HG03432 (cell line): ENCODE measurements at regions not wholly inside any gene's neighbourhood (a gene's known extent, or its start where the extent isn't known, plus 50 kb on each side); places are given as distances from the start of the nearest gene placed in this dataset.
"Not testable (repeated sequence)": the region's sequence is repeated elsewhere in the genome, so short reads cannot be mapped to it uniquely, and the experiment has no call there.

ENCODE experiments used
- ATAC-seq: cut with Tn5 transposase; IDR thresholded peaks from one replicate; pipeline ENCODE4 v1.9.1; 2021; ENCODE audit warnings: mild to moderate bottlenecking, moderate library complexity; ENCODE audit not compliant: unreplicated experiment

DNA sequence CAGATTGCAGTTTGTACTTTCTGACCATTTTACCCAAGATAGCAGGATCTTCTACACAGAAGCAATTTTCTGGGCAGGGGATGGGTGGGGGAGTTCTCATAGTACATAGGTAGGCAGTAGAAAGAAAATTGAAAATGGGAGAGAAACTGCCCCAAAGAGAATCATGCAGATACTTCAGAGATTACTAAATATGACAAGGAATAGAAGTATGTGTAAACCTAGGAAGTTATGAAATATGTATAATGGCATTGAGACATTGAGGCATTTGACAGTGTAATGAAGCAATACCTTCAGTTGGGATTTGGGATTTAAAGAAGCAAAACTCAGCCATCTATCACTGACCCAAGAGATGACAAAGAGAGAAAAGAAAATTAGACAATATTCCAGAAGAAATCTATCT, 233.0 kb downstream of the PTN start:
- ATAC-seq: no peak

DNA sequence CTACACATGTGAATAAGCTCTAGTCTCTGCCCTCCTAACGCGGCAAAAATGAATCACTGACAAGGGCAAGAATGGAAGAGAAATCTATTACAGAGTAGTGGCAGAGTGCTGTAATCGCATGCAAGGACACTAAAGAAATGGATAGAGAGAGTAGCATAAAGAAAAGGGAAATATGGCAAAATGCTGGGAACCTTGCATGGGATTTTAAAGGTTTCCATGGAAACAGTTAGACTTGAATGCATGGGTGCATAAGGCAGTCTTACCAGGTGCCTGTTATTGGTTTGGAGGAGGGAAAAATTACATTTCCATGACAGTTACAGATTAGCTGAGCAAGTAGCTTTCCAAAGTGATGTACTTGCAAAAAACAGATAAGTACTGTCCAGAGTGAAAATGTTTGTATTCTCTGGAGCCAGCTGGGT, 233.4 kb downstream of the PTN start:
- ATAC-seq: no peak

GRCh38 chr7:137107802-137108201, 235.7 kb downstream of the PTN start:
- ATAC-seq: not testable (repeated sequence)

- ATAC-seq: not testable (repeated sequence)
Observed at GRCh38 chr7:137103526-137103925, 235.1 kb downstream of the CHRM2 start.

DNA sequence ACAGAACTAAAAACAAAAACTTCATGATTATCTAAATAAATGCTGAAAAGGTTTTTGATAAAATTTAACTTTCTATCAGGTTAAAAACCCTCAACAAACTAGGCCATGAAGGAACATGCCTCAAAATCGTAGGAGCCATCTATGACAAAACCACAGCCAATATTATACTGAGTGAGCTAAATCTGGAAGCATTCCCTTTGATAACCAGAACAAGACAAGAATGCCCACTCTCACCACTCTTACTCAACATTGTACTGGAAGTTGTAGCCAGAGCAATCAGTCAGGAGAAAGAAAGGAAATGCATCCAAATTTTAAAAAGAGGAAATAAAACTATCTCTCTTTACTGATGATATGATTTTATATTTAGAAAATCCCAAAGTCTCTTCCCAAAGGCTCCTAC, 228.7 kb downstream of the CHRM2 start:
- no peak for ATAC-seq

DNA sequence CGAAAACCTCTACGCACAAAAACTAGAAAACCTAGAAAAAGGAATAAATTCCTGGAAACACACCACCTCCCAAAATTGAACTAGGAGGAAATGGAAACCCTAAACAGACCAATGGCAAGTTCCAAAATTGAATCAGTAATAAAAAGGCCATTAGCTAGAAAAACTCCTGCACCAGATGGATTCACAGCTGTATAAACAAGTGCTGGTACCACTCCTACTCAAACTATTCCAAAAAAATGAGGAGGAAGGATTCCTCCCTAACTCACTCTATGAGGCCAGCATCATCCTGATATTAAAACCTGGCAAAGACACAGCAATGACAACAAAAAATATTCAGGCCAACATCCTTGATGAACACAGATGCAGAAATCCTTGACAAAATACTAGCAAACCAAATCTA, 228.2 kb downstream of the CHRM2 start:
- no peak for ATAC-seq

- ATAC-seq: no peak
Observed at GRCh38 chr7:137093198-137093597, 224.7 kb downstream of the CHRM2 start.

GRCh38 chr7:137091396-137091795, 222.9 kb downstream of the CHRM2 start:
- ATAC-seq: no peak

DNA sequence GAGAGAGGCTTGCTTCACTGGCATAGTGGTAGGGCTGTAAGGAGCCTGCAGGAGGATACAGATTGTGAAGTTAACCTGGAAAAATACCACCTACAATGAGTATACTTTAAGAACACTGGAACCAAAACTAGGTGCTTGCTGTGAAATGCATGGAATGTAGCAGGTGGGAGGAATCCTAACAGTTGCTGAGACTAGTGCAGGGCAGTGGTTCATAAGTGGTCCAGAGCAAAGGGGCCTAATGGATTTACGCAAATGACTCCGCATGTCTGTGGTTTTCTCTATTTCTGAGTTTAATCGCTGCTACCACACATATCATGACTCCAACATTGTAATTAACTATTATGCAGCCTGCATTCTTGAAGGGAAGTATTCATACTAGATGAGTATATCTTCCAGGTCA, 218.4 kb downstream of the CHRM2 start:
- no peak for ATAC-seq

GRCh38 chr7:137084607-137085380, 216.3 kb downstream of the CHRM2 start:
- no peak for ATAC-seq

- ATAC-seq: no peak
Observed at GRCh38 chr7:137082391-137082790, 213.9 kb downstream of the CHRM2 start.

DNA sequence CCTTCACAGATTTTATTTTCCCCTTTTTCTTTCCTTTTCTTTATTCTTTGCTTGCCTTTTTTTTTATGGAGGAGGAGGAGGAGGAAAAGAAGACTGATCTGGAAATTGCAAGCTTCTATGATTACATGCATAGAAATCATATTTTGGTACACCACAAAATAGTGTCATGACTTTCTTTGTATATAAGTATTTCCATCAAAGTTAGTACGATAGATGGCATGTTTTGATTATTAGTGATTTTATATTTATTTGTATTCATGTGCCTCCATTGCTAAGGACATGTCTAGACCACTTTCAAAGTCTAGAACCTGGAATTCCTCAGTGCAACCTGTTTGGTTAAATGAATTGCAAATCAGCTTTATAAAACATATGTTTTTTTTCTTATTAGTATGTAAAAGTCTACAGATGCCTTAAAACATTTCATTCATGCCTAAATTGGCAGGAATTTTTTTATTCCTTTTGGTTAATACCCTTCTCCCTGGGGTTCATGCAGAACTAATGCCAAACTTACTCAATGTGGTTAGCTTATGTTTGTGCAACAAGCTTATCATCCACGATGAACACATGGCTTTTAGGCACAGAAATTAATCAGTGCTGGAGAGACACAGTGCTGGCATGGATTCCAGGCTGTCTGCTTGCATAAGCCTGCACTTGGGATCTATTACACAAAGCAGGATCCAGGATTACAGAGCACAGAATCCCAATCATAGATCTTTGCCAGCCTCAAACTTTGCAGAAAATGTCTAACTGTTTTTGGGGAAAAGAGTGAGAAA, 213.1 kb downstream of the CHRM2 start:
- ATAC-seq: no peak

DNA sequence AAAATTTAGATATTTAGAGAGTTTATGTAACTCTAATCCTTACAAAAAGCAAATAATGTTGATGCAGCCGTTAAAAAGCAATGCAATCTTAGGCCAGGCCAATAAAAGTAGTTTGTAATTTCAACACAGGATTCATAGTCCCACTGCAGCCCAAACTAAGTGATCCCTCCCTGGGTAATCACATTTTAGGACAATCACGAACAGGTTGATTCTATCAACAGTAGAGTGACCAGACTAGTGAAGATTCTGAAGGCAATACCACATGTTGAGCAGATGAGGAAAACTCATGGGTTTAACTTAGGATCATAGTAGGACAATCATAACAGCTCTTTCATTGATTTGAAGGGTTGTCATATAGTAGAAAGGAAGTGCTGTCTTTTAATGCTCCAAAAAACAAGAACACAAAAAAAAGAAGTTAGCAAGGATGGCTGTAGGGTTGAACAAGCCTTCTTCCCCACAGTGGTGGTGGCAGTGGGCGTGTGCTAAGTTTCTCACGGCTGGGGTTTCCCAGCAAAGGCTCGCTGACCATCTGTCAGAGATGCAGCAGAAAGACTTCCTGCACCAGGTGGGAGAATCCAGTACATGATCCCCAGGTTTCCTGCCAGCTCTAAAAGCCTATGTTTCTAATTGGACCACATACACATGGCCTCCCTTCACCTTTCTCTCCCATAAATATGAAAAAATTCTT, 212.2 kb downstream of the CHRM2 start:
- ATAC-seq: peak; percentile 66

DNA sequence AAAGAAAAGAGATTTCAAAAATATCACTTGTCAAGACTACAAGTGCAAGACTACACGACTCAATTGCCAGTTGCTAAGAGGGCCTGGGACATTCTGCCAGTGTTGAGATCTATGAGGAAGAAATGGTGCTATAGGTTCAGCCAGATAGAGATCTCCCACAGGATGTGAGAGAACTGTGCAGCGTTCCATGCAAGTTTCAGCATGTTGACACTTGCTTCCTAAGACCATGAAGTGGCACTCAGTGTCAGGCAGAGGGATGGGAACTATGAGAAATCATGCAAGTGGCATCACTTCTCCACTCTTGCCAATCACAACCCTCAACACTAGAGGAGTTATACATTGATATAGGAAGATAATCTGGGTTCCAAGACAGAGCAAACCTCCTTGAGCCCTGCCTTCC, 210.3 kb downstream of the CHRM2 start:
- ATAC-seq: no peak

DNA sequence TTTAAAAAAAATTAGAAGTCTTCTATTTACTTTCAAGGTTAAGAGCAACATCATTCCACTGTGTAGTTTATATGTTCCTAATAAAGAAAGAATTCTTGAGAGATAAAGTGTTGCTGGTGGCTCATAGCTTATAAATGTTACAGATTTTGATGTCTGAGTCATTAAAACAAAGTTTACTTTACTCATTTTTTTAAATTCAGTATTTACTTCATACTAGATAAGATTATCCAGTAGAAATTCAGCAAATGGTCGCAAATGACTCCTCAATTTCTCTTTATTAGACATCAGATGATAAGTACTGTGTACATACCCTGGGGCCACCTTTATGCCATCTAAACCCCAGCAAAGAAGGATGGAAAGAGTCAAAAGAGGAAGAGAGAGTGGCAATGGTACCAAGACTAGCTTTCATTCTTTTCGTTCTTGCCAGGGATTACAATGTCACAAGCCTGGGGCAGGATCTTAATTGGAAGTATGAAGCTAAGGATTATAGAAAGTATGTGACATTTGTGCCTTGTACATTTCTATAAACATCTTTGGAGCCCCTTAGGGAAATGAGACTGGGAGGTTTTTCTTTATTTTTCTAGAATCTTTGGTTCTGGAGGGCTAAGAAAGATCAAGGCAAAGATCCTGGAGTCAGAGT, 206.1 kb downstream of the CHRM2 start:
- no peak for ATAC-seq

GRCh38 chr7:137073571-137074325, 205.3 kb downstream of the CHRM2 start:
- no peak for ATAC-seq
